SK-N-SH (cell line): ENCODE measurements at regions not wholly inside any gene's neighbourhood (a gene's known extent, or its start where the extent isn't known, plus 50 kb on each side); places are given as distances from the start of the nearest gene placed in this dataset.

Experiments
- CTCF ChIA-PET: fragments of 300-600, 350-600 bp; formaldehyde crosslinking; extraction: SDS; loops from one replicate; lab custom pipeline; 2021; lab: Yijun Ruan, JAX
- POLR2A ChIA-PET: fragments of 350-600 bp; sonication (Branson Sonifier 250); formaldehyde crosslinking; extraction: SDS; loops from one replicate; lab custom pipeline; 2020; ENCODE audit warnings: antibody characterized with exemption, inconsistent platforms; lab: Yijun Ruan, JAX
- DNase-seq: peaks from one replicate; pipeline ENCODE4 v3.0.0; 2012
- H2AFZ ChIP-seq: fragments of 200-600 bp; sonication (generic); 2 replicates; pipeline ENCODE4 v1.8.1; 2016; ENCODE audit warnings: antibody characterized with exemption, mild to moderate bottlenecking, low read depth
- H3F3A ChIP-seq: fragments of 200-600 bp; sonication (generic); replicated peaks from 2 replicates; pipeline ENCODE3; 2016; ENCODE audit warnings: antibody characterized with exemption, mild to moderate bottlenecking; ENCODE audit not compliant: insufficient read depth
- H3K27ac ChIP-seq, 2 experiments: fragments of 200-500 bp in 1 of 2; fragments of 200-600 bp in 1 of 2; sonication (Bioruptor generic) in 1 of 2; sonication (generic), shearing (Covaris generic) in 1 of 2; 2 replicates each; pipeline versions ENCODE4 v1.5.1 to v1.6.1; 2014 to 2016; ENCODE audit warnings: low read depth in 2 of 2, inconsistent platforms in 1 of 2, low read length in 1 of 2, mild to moderate bottlenecking in 1 of 2, mixed read lengths in 1 of 2
- H3K27me3 ChIP-seq: fragments of 200-600 bp; sonication (generic), shearing (Covaris generic); 2 replicates; pipeline ENCODE4 v1.6.1; 2016; ENCODE audit warnings: mixed run types; ENCODE audit not compliant: insufficient read depth
- H3K36me3 ChIP-seq, 2 experiments: fragments of 200-500 bp in 1 of 2; fragments of 200-600 bp in 1 of 2; sonication (Bioruptor generic) in 1 of 2; sonication (generic) in 1 of 2; replicated peaks in 1 of 2; 2 replicates each; pipeline versions ENCODE3 to v1.5.1; 2014 to 2016; ENCODE audit warnings: low read length in 1 of 2, mild to moderate bottlenecking in 1 of 2; ENCODE audit not compliant: insufficient read depth in 2 of 2, control insufficient read depth in 1 of 2
- H3K4me1 ChIP-seq, 2 experiments: fragments of 200-500 bp in 1 of 2; fragments of 200-600 bp in 1 of 2; sonication (Bioruptor generic) in 1 of 2; sonication (generic), shearing (Covaris generic) in 1 of 2; 2 replicates each; pipeline versions ENCODE4 v1.5.1 to v1.6.1; 2014 to 2016; ENCODE audit warnings: low read depth in 1 of 2, low read length in 1 of 2, mixed run types in 1 of 2; ENCODE audit not compliant: insufficient read depth in 2 of 2, control insufficient read depth in 1 of 2
- H3K4me2 ChIP-seq: fragments of 200-600 bp; sonication (generic), shearing (Covaris generic); 2 replicates; pipeline ENCODE4 v1.6.1; 2017; ENCODE audit warnings: mixed run types
- H3K4me3 ChIP-seq, 2 experiments: fragments of 200-500 bp in 1 of 2; fragments of 200-600 bp in 1 of 2; sonication (Bioruptor generic) in 1 of 2; sonication (generic), shearing (Covaris generic) in 1 of 2; 2 replicates each; pipeline versions ENCODE4 v1.5.1 to v1.8.1; 2014 to 2016; ENCODE audit warnings: low read depth in 2 of 2, inconsistent platforms in 1 of 2, low read length in 1 of 2, mild to moderate bottlenecking in 1 of 2, mixed read lengths in 1 of 2, moderate library complexity in 1 of 2
- H3K79me2 ChIP-seq: fragments of 200-600 bp; sonication (generic); 2 replicates; pipeline ENCODE4 v1.8.1; 2017; ENCODE audit warnings: mild to moderate bottlenecking; ENCODE audit not compliant: insufficient read depth
- H3K9ac ChIP-seq: fragments of 200-600 bp; sonication (generic); 2 replicates; pipeline ENCODE4 v1.6.1; 2017; ENCODE audit warnings: mixed run types
- H3K9me2 ChIP-seq: fragments of 200-600 bp; sonication (generic); 2 replicates; pipeline ENCODE4 v1.6.1; 2017; ENCODE audit warnings: mixed run types
- H3K9me3 ChIP-seq: fragments of 200-600 bp; sonication (generic); 2 replicates; pipeline ENCODE4 v1.6.1; 2017; ENCODE audit warnings: mixed run types, mild to moderate bottlenecking, moderate library complexity
- H4K20me1 ChIP-seq: fragments of 200-600 bp; sonication (generic); 2 replicates; pipeline ENCODE4 v1.6.1; 2017; ENCODE audit warnings: mild to moderate bottlenecking, mixed run types; ENCODE audit not compliant: insufficient read depth
- CTCF ChIP-seq: fragments of 200-600 bp; sonication (generic); IDR thresholded peaks from 2 replicates; pipeline ENCODE4 v1.6.1; 2017; ENCODE audit warnings: antibody characterized with exemption, mild to moderate bottlenecking, moderate library complexity
- EP300 ChIP-seq, 2 experiments: IDR thresholded peaks; 2 replicates each; pipeline versions ENCODE4 v1.4.0 to v1.6.1; 2012; ENCODE audit warnings: borderline replicate concordance in 1 of 2, low read depth in 1 of 2, low read length in 1 of 2
- EZH2phosphoT487 ChIP-seq: fragments of 200-600 bp; sonication (generic); IDR thresholded peaks from 2 replicates; pipeline ENCODE4 v1.6.1; 2017; ENCODE audit warnings: low read depth, mixed run types, mild to moderate bottlenecking, antibody characterized with exemption, moderate library complexity, borderline replicate concordance
- FOXJ3 ChIP-seq: sonication (generic); formaldehyde crosslinking; IDR thresholded peaks from 2 replicates; pipeline ENCODE4 v1.5.1; 2020; ENCODE audit warnings: mild to moderate bottlenecking, missing genetic modification reagents
- FOXM1 ChIP-seq: IDR thresholded peaks from 2 replicates; pipeline ENCODE4 v1.4.0; 2012; ENCODE audit warnings: low read depth, mild to moderate bottlenecking
- MAX ChIP-seq: IDR thresholded peaks from 2 replicates; pipeline ENCODE4 v1.4.0; 2012; ENCODE audit warnings: low read depth
- NRF1 ChIP-seq: IDR thresholded peaks from 2 replicates; pipeline ENCODE4 v1.6.1; 2012; ENCODE audit warnings: low read depth, mild to moderate bottlenecking, low read length
- PBX3 ChIP-seq: IDR thresholded peaks from 2 replicates; pipeline ENCODE4; 2012
- POLR2AphosphoS5 ChIP-seq: IDR thresholded peaks from 2 replicates; pipeline ENCODE4 v1.6.1; 2012; ENCODE audit warnings: low read depth, low read length
- RAD21 ChIP-seq: IDR thresholded peaks from 2 replicates; pipeline ENCODE4 v1.6.1; 2012; ENCODE audit warnings: mild to moderate bottlenecking, low read length
- RCOR1 ChIP-seq: fragments of 150-350 bp; IDR thresholded peaks from 2 replicates; pipeline ENCODE4 v1.6.1; 2017; ENCODE audit warnings: antibody characterized with exemption, low read length
- RFX5 ChIP-seq: IDR thresholded peaks from 2 replicates; pipeline ENCODE4 v1.6.1; 2012; ENCODE audit warnings: mild to moderate bottlenecking, improper control_type of control experiment, low read length
- RXRA ChIP-seq: IDR thresholded peaks from 2 replicates; pipeline ENCODE4 v1.4.0; 2012; ENCODE audit warnings: low read depth, mild to moderate bottlenecking, borderline replicate concordance
- SMC3 ChIP-seq: IDR thresholded peaks from 2 replicates; pipeline ENCODE4 v1.6.1; 2012; ENCODE audit warnings: low read depth, low read length, improper control_type of control experiment
- TCF12 ChIP-seq: IDR thresholded peaks from 2 replicates; pipeline ENCODE4 v1.4.0; 2012
- TEAD4 ChIP-seq: IDR thresholded peaks from 2 replicates; pipeline ENCODE4 v1.4.0; 2012; ENCODE audit warnings: mild to moderate bottlenecking, borderline replicate concordance; ENCODE audit not compliant: insufficient read depth
- YY1 ChIP-seq: IDR thresholded peaks from 2 replicates; pipeline ENCODE4 v1.4.0; 2012; ENCODE audit warnings: low read depth, mild to moderate bottlenecking
- WGBS: methylation state at CpG from one replicate; pipeline ENCODE4 v1.1.6; 2017; ENCODE audit warnings: low lambda C conversion rate; 5-methylcytosine and 5-hydroxymethylcytosine counted together

GRCh38 chr14:87688524-87688923 is 304.5 kb downstream of the GALC start (continued):
- TF ChIP-seq MAX, result no peak
- no peak for TF ChIP-seq RCOR1
- TF ChIP-seq FOXJ3 (CRISPR knock-in tag), result no peak

GRCh38 chr14:87687420-87687819 is 305.6 kb downstream of the GALC start:
- Histone ChIP-seq H4K20me1 (no peaks in the 10 kb centered on the region), H3K9ac (no peak overlapping the region), H3K4me1 (no peaks in the 10 kb centered on the region), H3K27me3 (no peaks in the 10 kb centered on the region), H3K4me3 (no peak overlapping the region), H3K36me3 (no peaks in the 10 kb centered on the region), H2AFZ (no peak overlapping the region), H3K4me2 (no peak overlapping the region), H3K9me3 (no peaks in the 10 kb centered on the region), H3K79me2 (no peaks in the 10 kb centered on the region), H3K27ac (no peak overlapping the region), H3K9me2 (no peaks in the 10 kb centered on the region), H3F3A (no peaks in the 10 kb centered on the region)
- ChIA-PET POLR2A (no interaction called here), CTCF (no interaction called here)
- 29% methylated on average over 7 of the region's 7 CpGs for WGBS
- DNase-seq, result no peak
- TF ChIP-seq EP300 (IDR thresholded peaks at IDR 0.05; ENCODE audit: borderline replicate concordance in 1 of 2, low read depth in 1 of 2, low read length in 1 of 2), result no peak
- no peak for TF ChIP-seq RFX5
- TF ChIP-seq RAD21, result no peak
- TF ChIP-seq NRF1, result no peak
- no peak for TF ChIP-seq FOXJ3 (CRISPR knock-in tag)
- no peak for TF ChIP-seq SMC3
- TF ChIP-seq YY1, result no peak
- TF ChIP-seq TCF12, result no peak
- TF ChIP-seq CTCF, result no peak
- TF ChIP-seq FOXM1, result no peak
- no peak for TF ChIP-seq POLR2AphosphoS5
- no peak for TF ChIP-seq EZH2phosphoT487
- TF ChIP-seq PBX3, result no peak
- TF ChIP-seq TEAD4, result no peak
- TF ChIP-seq RXRA, result no peak
